Cardiac muscle cell (in vitro differentiated cells and primary cell): ENCODE measurements at regions not wholly inside any gene's neighbourhood (a gene's known extent, or its start where the extent isn't known, plus 50 kb on each side); places are given as distances from the start of the nearest gene placed in this dataset.
"Not testable (repeated sequence)": the region's sequence is repeated elsewhere in the genome, so short reads cannot be mapped to it uniquely, and the experiment has no call there.

Experiments used
- DNase-seq, 2 donors: peaks; one replicate each; pipeline versions ENCODE4 v3.0.0 to v3.0.0-alpha.2; 2010 to 2017; ENCODE audit warnings: low read depth in 1 of 2, low spot score in 1 of 2
- H3K27ac ChIP-seq: fragments of 200-600 bp; sonication (generic); 2 replicates; pipeline ENCODE4 v1.5.1; 2016
- H3K27me3 ChIP-seq: fragments of 200-600 bp; sonication (generic); 2 replicates; pipeline ENCODE4 v1.6.0; 2016; ENCODE audit warnings: control low read depth
- H3K36me3 ChIP-seq: fragments of 200-600 bp; sonication (generic); 2 replicates; pipeline ENCODE4 v1.5.1; 2016; ENCODE audit warnings: control low read depth
- H3K4me1 ChIP-seq: fragments of 200-600 bp; sonication (generic); 2 replicates; pipeline ENCODE4 v1.8.1; 2017; ENCODE audit warnings: low read depth, mild to moderate bottlenecking, mixed run types
- H3K4me3 ChIP-seq: fragments of 200-600 bp; sonication (generic); 2 replicates; pipeline ENCODE4 v1.5.1; 2016; ENCODE audit warnings: mild to moderate bottlenecking
- H3K9me3 ChIP-seq: fragments of 200-600 bp; sonication (generic); 2 replicates; pipeline ENCODE4 v1.5.1; 2017; ENCODE audit warnings: low read depth, mild to moderate bottlenecking, control low read depth
- CTCF ChIP-seq: IDR thresholded peaks from 2 replicates; pipeline ENCODE4 v1.5.1; 2012; ENCODE audit warnings: low read depth, mild to moderate bottlenecking, low read length

GRCh38 chrX:125680366-125680765 is 360.7 kb downstream of the TEX13C start:
- DNase-seq, result no peak

GRCh38 chrX:125681058-125681457 is 361.4 kb downstream of the TEX13C start:
- H3K9me3 ChIP-seq, result no peaks in the 10 kb centered on the region
- no peak overlapping the region for H3K27ac ChIP-seq
- H3K4me3 ChIP-seq, result no peak overlapping the region
- no peaks in the 10 kb centered on the region for H3K36me3 ChIP-seq
- no peak for TF ChIP-seq CTCF
- DNase-seq, result no peak
- H3K4me1 ChIP-seq, result no peaks in the 10 kb centered on the region
- no peaks in the 10 kb centered on the region for H3K27me3 ChIP-seq

More at GRCh38 chrX:125680366-125680765, 360.7 kb downstream of the TEX13C start:
- no peaks in the 10 kb centered on the region for H3K9me3 ChIP-seq
- TF ChIP-seq CTCF, result no peak
- no peaks in the 10 kb centered on the region for H3K27me3 ChIP-seq
- no peak overlapping the region for H3K4me3 ChIP-seq
- H3K27ac ChIP-seq, result no peak overlapping the region
- no peaks in the 10 kb centered on the region for H3K36me3 ChIP-seq
- H3K4me1 ChIP-seq, result no peaks in the 10 kb centered on the region

GRCh38 chrX:125681507-125681906 is 361.8 kb downstream of the TEX13C start:
- H3K4me1 ChIP-seq, result no peaks in the 10 kb centered on the region
- TF ChIP-seq CTCF, result no peak
- DNase-seq, result no peak
- H3K9me3 ChIP-seq, result no peaks in the 10 kb centered on the region
- no peak overlapping the region for H3K4me3 ChIP-seq
- no peaks in the 10 kb centered on the region for H3K36me3 ChIP-seq
- H3K27ac ChIP-seq, result no peak overlapping the region
- H3K27me3 ChIP-seq, result no peaks in the 10 kb centered on the region

- not testable (repeated sequence) for H3K9me3 ChIP-seq, H3K36me3 ChIP-seq, DNase-seq, H3K4me1 ChIP-seq, H3K4me3 ChIP-seq, H3K27ac ChIP-seq, H3K27me3 ChIP-seq
Observed at GRCh38 chrX:125690522-125690921, 370.9 kb downstream of the TEX13C start.

- Histone ChIP-seq H3K4me1 (no peaks in the 10 kb centered on the region), H3K27me3 (no peaks in the 10 kb centered on the region), H3K36me3 (no peaks in the 10 kb centered on the region), H3K4me3 (no peak overlapping the region), H3K9me3 (no peaks in the 10 kb centered on the region), H3K27ac (no peak overlapping the region)
- DNase-seq, result no peak
- TF ChIP-seq CTCF, result no peak
Observed at GRCh38 chrX:125694171-125694570, 374.5 kb downstream of the TEX13C start.

GRCh38 chrX:125709074-125709473 is 389.4 kb downstream of the TEX13C start:
- no peaks in the 10 kb centered on the region for H3K9me3 ChIP-seq
- no peaks in the 10 kb centered on the region for H3K36me3 ChIP-seq
- no peak overlapping the region for H3K27ac ChIP-seq
- no peaks in the 10 kb centered on the region for H3K27me3 ChIP-seq
- no peaks in the 10 kb centered on the region for H3K4me1 ChIP-seq
- TF ChIP-seq CTCF, result no peak
- no peak overlapping the region for H3K4me3 ChIP-seq
- DNase-seq, result no peak
